ENCODE measurements at regions not wholly inside any gene's neighbourhood (a gene's known extent, or its start where the extent isn't known, plus 50 kb on each side); places are given as distances from the start of the nearest gene placed in this dataset.

DNA sequence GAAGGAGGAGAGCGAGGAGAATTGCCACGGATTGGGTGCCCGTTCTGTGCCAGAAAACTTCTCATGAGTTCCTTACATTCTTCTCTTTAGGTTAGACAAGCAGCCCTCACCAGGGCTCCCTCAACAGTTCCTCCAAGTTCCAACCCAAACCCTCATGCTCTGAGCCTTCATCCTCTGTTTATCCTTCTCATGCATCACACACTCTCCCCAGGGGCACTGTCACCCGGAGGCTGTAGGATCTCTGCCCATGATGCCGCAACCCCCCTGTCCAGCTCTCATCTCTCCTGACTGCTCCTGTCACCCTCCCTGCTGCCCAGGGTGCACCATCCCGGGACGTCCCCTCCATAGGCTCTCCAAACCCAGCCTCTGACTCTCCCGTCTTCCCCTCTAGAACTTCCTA lies 99.4 kb upstream of the MYCN start:
- DNase-seq (ENCODE audit: low read depth in 1 of 2, low spot score in 2 of 2) (no peak), FAIRE-seq (no peak)

More for the DNA sequence above, 99.4 kb upstream of the MYCN start:
- no peaks in the 10 kb centered on the region for H3K27me3 ChIP-seq (replicated peaks in 1 of 4; ENCODE audit: control insufficient read depth in 3 of 4, extremely low read depth in 1 of 4, insufficient read depth in 3 of 4, low read length in 3 of 4)
- no peak overlapping the region for H2BK5ac ChIP-seq (ENCODE audit: low read depth, low read length)
- no peak overlapping the region for H2BK15ac ChIP-seq (ENCODE audit: low read length)
- no peak overlapping the region for H4K91ac ChIP-seq (replicated peaks; ENCODE audit: insufficient read length, low read length)
- 93% methylated on average over 8 of the region's 8 CpGs; no CpG with 5 or more reads in 1 of the 2 experiments for WGBS, 2 experiments (ENCODE audit: extremely low coverage in 1 of 2, insufficient coverage in 1 of 2, insufficient read length in 1 of 2, insufficient replicate concordance in 2 of 2, low coverage in 1 of 2, low lambda C conversion rate in 2 of 2, missing lambda C conversion rate in 1 of 2)
- H4K20me1 ChIP-seq (replicated peaks in 1 of 2; ENCODE audit: control insufficient read depth in 1 of 2, insufficient read depth in 2 of 2, low read length in 2 of 2) = no peaks in the 10 kb centered on the region
- H4K8ac ChIP-seq (ENCODE audit: extremely low read depth, insufficient read depth, low read length) = no peak overlapping the region
- no peak overlapping the region for H3K14ac ChIP-seq (ENCODE audit: insufficient read length)
- H3K79me2 ChIP-seq (ENCODE audit: control insufficient read depth in 1 of 2, insufficient read depth in 2 of 2, low read length in 2 of 2) = no peaks in the 10 kb centered on the region
- H3K4me1 ChIP-seq (replicated peaks in 1 of 4; ENCODE audit: control insufficient read depth in 3 of 4, insufficient read depth in 4 of 4, low read length in 3 of 4) = peaks cover 0 to 3% (median under 1%) of the 10 kb centered on the region in 4 experiments; a peak in 4 of 7 replicates
- H2BK20ac ChIP-seq (ENCODE audit: low read length) = no peak overlapping the region
- no peaks in the 10 kb centered on the region for H3K9me3 ChIP-seq (ENCODE audit: insufficient read depth in 2 of 2, low read depth in 1 of 2, low read length in 1 of 2)
- H2BK120ac ChIP-seq (replicated peaks; ENCODE audit: low read depth, low read length) = no peak overlapping the region
- H3K4me2 ChIP-seq (ENCODE audit: insufficient read depth in 1 of 2, low read depth in 2 of 2, low read length in 2 of 2) = no peak overlapping the region
- no peak overlapping the region for H3K9ac ChIP-seq (replicated peaks in 1 of 4; ENCODE audit: extremely low read depth in 1 of 4, low read depth in 3 of 4, low read length in 3 of 4)
- no peak overlapping the region for H3K4me3 ChIP-seq (ENCODE audit: extremely low read depth in 1 of 4, insufficient read depth in 2 of 4, low read depth in 3 of 4, low read length in 4 of 4)
- no peak overlapping the region for H3K18ac ChIP-seq (ENCODE audit: extremely low read depth, low read length)
- H3K27ac ChIP-seq (ENCODE audit: low read depth, low read length) = no peak overlapping the region
- H3K56ac ChIP-seq (replicated peaks; ENCODE audit: insufficient read length, low read depth, low read length) = no peak overlapping the region
- H3K23me2 ChIP-seq (ENCODE audit: low read depth, low read length) = no peaks in the 10 kb centered on the region
- TF ChIP-seq SAP30 (IDR thresholded peaks at IDR 0.05; ENCODE audit: insufficient read depth, insufficient replicate concordance, low read length) = no peak
- TF ChIP-seq KDM5A (IDR thresholded peaks at IDR 0.05; ENCODE audit: low read length) = no peak
- TF ChIP-seq BACH1 (IDR thresholded peaks at IDR 0.05; ENCODE audit: low read length) = no peak
- TF ChIP-seq SUZ12 (IDR thresholded peaks at IDR 0.05; ENCODE audit: low read length) = no peak
- no peak for TF ChIP-seq RBBP5 (IDR thresholded peaks at IDR 0.05; ENCODE audit: borderline replicate concordance, low read depth, low read length)
- no peak overlapping the region for H4K5ac ChIP-seq (ENCODE audit: insufficient read length, low read depth, low read length)
- H3K4ac ChIP-seq (replicated peaks; ENCODE audit: insufficient read length, low read depth, low read length) = no peak overlapping the region
- no peak overlapping the region for H2AFZ ChIP-seq (ENCODE audit: low read length)
- H2AK5ac ChIP-seq (ENCODE audit: low read depth, low read length) = no peak overlapping the region
- H3K23ac ChIP-seq (ENCODE audit: insufficient read length) = no peak overlapping the region
- ChIA-PET POLR2A (ENCODE audit: partially characterized antibody) (no interaction called here), CTCF (ENCODE audit: partially characterized antibody) (interaction anchor here (0.8 to 1.9 kb wide), 8 partner anchors 9 to 684 kb away, joined by 3 to 7 read pairs (median 3); no protein-coding TSS in a partner anchor)
- no peaks in the 10 kb centered on the region for H3K79me1 ChIP-seq (ENCODE audit: low read depth, low read length)
- no peaks in the 10 kb centered on the region for H3K36me3 ChIP-seq (ENCODE audit: control insufficient read depth in 2 of 4, insufficient read depth in 4 of 4, low read length in 3 of 4)
- H2BK12ac ChIP-seq (ENCODE audit: low read depth, low read length) = no peak overlapping the region
